Activated naive CD4-positive, alpha-beta T cell treated with anti-CD3 and anti-CD28 coated beads for 36 hours (primary cell): ENCODE measurements at regions not wholly inside any gene's neighbourhood (a gene's known extent, or its start where the extent isn't known, plus 50 kb on each side); places are given as distances from the start of the nearest gene placed in this dataset.

Source experiments
- CTCF ChIA-PET: fragments of 350-600 bp; sonication (Branson Sonifier 250); formaldehyde crosslinking; loops from one replicate; lab custom pipeline; 2021; ENCODE audit warnings: antibody characterized with exemption; lab: Charles Lee
- DNase-seq: peaks from one replicate; pipeline ENCODE4 v3.0.0-alpha.2; 2020
- H3K27ac Mint-ChIP-seq: one replicate; pipeline ENCODE4 v1.8.0; 2021; ENCODE audit warnings: mild to moderate bottlenecking, mixed read lengths
- H3K27me3 Mint-ChIP-seq: one replicate; pipeline ENCODE4 v1.8.0; 2021; ENCODE audit warnings: low read depth, mixed read lengths
- H3K36me3 Mint-ChIP-seq: one replicate; pipeline ENCODE4 v1.8.0; 2021; ENCODE audit warnings: low read depth, mixed read lengths
- H3K4me1 Mint-ChIP-seq: one replicate; pipeline ENCODE4 v1.8.0; 2021; ENCODE audit warnings: low read depth, mixed read lengths
- H3K4me3 Mint-ChIP-seq: one replicate; pipeline ENCODE4 v1.8.0; 2021; ENCODE audit warnings: mild to moderate bottlenecking, moderate library complexity, mixed read lengths
- H3K9me3 Mint-ChIP-seq: one replicate; pipeline ENCODE4 v1.8.0; 2021; ENCODE audit warnings: mixed read lengths
- intact Hi-C: fragments of 100-400 bp; cut with micrococcal nuclease; formaldehyde crosslinking; loops from one replicate; pipeline ENCODE4 v1.15.1; 2023

- DNase-seq: no peak
- no peak overlapping the region for H3K27ac Mint-ChIP-seq
- intact Hi-C loops: no loop called here
- H3K4me3 Mint-ChIP-seq: no peak overlapping the region
- no peaks in the 10 kb centered on the region for H3K4me1 Mint-ChIP-seq
- no peaks in the 10 kb centered on the region for H3K9me3 Mint-ChIP-seq
- CTCF ChIA-PET: no interaction called here
- H3K27me3 Mint-ChIP-seq: peaks cover 6% of the 10 kb centered on the region
- H3K36me3 Mint-ChIP-seq: no peaks in the 10 kb centered on the region
These were observed 273.4 kb upstream of the PLD5 start for GRCh38 chr1:242797856-242798255.

- intact Hi-C loops: no loop called here
- Mint-ChIP-seq H3K4me1 (no peaks in the 10 kb centered on the region), H3K27ac (no peak overlapping the region), H3K36me3 (no peaks in the 10 kb centered on the region), H3K27me3 (peaks cover 13% of the 10 kb centered on the region), H3K4me3 (no peak overlapping the region), H3K9me3 (peaks cover 1% of the 10 kb centered on the region)
- CTCF ChIA-PET: no interaction called here
- DNase-seq: no peak
These were observed 264.3 kb upstream of the PLD5 start for GRCh38 chr1:242788771-242789170.

GRCh38 chr1:242787968-242788367, 263.5 kb upstream of the PLD5 start:
- Mint-ChIP-seq H3K4me1 (no peaks in the 10 kb centered on the region), H3K9me3 (peaks cover 1% of the 10 kb centered on the region), H3K36me3 (no peaks in the 10 kb centered on the region), H3K27ac (no peak overlapping the region), H3K4me3 (no peak overlapping the region), H3K27me3 (peaks cover 14% of the 10 kb centered on the region)
- intact Hi-C loops: no loop called here
- CTCF ChIA-PET: no interaction called here
- no peak for DNase-seq

GRCh38 chr1:242784807-242785206, 260.3 kb upstream of the PLD5 start:
- no peak overlapping the region for H3K4me3 Mint-ChIP-seq
- no peak for DNase-seq
- no peaks in the 10 kb centered on the region for H3K4me1 Mint-ChIP-seq
- intact Hi-C loops: no loop called here
- CTCF ChIA-PET: no interaction called here
- H3K27me3 Mint-ChIP-seq: peaks cover 14% of the 10 kb centered on the region
- H3K9me3 Mint-ChIP-seq: no peaks in the 10 kb centered on the region
- H3K27ac Mint-ChIP-seq: no peak overlapping the region
- H3K36me3 Mint-ChIP-seq: no peaks in the 10 kb centered on the region

- no peak overlapping the region for H3K4me3 Mint-ChIP-seq
- no peaks in the 10 kb centered on the region for H3K9me3 Mint-ChIP-seq
- CTCF ChIA-PET: no interaction called here
- H3K27me3 Mint-ChIP-seq: peaks cover 10% of the 10 kb centered on the region
- intact Hi-C loops: no loop called here
- no peaks in the 10 kb centered on the region for H3K4me1 Mint-ChIP-seq
- no peak overlapping the region for H3K27ac Mint-ChIP-seq
- no peak for DNase-seq
- H3K36me3 Mint-ChIP-seq: no peaks in the 10 kb centered on the region
These were observed 259.6 kb upstream of the PLD5 start for GRCh38 chr1:242784084-242784483.

- Mint-ChIP-seq H3K27ac (no peak overlapping the region), H3K4me3 (no peak overlapping the region)
- intact Hi-C loops: no loop called here
These were observed 249.8 kb upstream of the PLD5 start for GRCh38 chr1:242774256-242774655.

GRCh38 chr1:242770366-242770765, 245.9 kb upstream of the PLD5 start:
- CTCF ChIA-PET: no interaction called here
- H3K27me3 Mint-ChIP-seq: no peaks in the 10 kb centered on the region
- no peak overlapping the region for H3K4me3 Mint-ChIP-seq
- H3K9me3 Mint-ChIP-seq: peaks cover 7% of the 10 kb centered on the region
- H3K36me3 Mint-ChIP-seq: no peaks in the 10 kb centered on the region
- DNase-seq: no peak
- no peaks in the 10 kb centered on the region for H3K4me1 Mint-ChIP-seq
- H3K27ac Mint-ChIP-seq: no peak overlapping the region
- intact Hi-C loops: no loop called here

More at GRCh38 chr1:242774256-242774655, 249.8 kb upstream of the PLD5 start:
- no peaks in the 10 kb centered on the region for H3K27me3 Mint-ChIP-seq
- DNase-seq: no peak
- no peaks in the 10 kb centered on the region for H3K36me3 Mint-ChIP-seq
- no peaks in the 10 kb centered on the region for H3K4me1 Mint-ChIP-seq
- CTCF ChIA-PET: no interaction called here
- no peaks in the 10 kb centered on the region for H3K9me3 Mint-ChIP-seq

- Mint-ChIP-seq H3K36me3 (no peaks in the 10 kb centered on the region), H3K9me3 (peaks cover 9% of the 10 kb centered on the region), H3K27ac (no peak overlapping the region), H3K4me1 (no peaks in the 10 kb centered on the region), H3K4me3 (no peak overlapping the region), H3K27me3 (no peaks in the 10 kb centered on the region)
- intact Hi-C loops: no loop called here
- no peak for DNase-seq
- CTCF ChIA-PET: interaction anchor here (0.5 kb wide), 1 partner anchor 97 kb away, joined by 3 read pairs; no protein-coding TSS in a partner anchor
These were observed 239.7 kb upstream of the PLD5 start for GRCh38 chr1:242764161-242764560.

- Mint-ChIP-seq H3K27me3 (peaks cover 5% of the 10 kb centered on the region), H3K9me3 (peaks cover 7% of the 10 kb centered on the region), H3K4me3 (no peak overlapping the region), H3K36me3 (no peaks in the 10 kb centered on the region), H3K27ac (no peak overlapping the region), H3K4me1 (no peaks in the 10 kb centered on the region)
- CTCF ChIA-PET: no interaction called here
- intact Hi-C loops: no loop called here
- DNase-seq: no peak
These were observed 237.1 kb upstream of the PLD5 start for GRCh38 chr1:242761556-242761955.

GRCh38 chr1:242754926-242755325, 230.4 kb upstream of the PLD5 start:
- H3K4me3 Mint-ChIP-seq: no peak overlapping the region
- CTCF ChIA-PET: no interaction called here
- no peak for DNase-seq
- H3K4me1 Mint-ChIP-seq: no peaks in the 10 kb centered on the region
- H3K9me3 Mint-ChIP-seq: no peaks in the 10 kb centered on the region
- no peaks in the 10 kb centered on the region for H3K36me3 Mint-ChIP-seq
- intact Hi-C loops: no loop called here
- H3K27ac Mint-ChIP-seq: no peak overlapping the region
- peaks cover 5% of the 10 kb centered on the region for H3K27me3 Mint-ChIP-seq

GRCh38 chr1:242754125-242754524, 229.6 kb upstream of the PLD5 start:
- CTCF ChIA-PET: no interaction called here
- Mint-ChIP-seq H3K4me3 (no peak overlapping the region), H3K27ac (no peak overlapping the region)

GRCh38 chr1:242747233-242747632, 222.7 kb upstream of the PLD5 start:
- Mint-ChIP-seq H3K9me3 (no peaks in the 10 kb centered on the region), H3K4me1 (no peaks in the 10 kb centered on the region), H3K27ac (no peak overlapping the region), H3K27me3 (no peaks in the 10 kb centered on the region), H3K4me3 (no peak overlapping the region), H3K36me3 (no peaks in the 10 kb centered on the region)
- no peak for DNase-seq
- intact Hi-C loops: no loop called here
- CTCF ChIA-PET: no interaction called here

More at GRCh38 chr1:242754125-242754524, 229.6 kb upstream of the PLD5 start:
- H3K9me3 Mint-ChIP-seq: no peaks in the 10 kb centered on the region
- peaks cover 5% of the 10 kb centered on the region for H3K27me3 Mint-ChIP-seq
- DNase-seq: no peak
- no peaks in the 10 kb centered on the region for H3K4me1 Mint-ChIP-seq
- H3K36me3 Mint-ChIP-seq: no peaks in the 10 kb centered on the region
- intact Hi-C loops: no loop called here

GRCh38 chr1:242745079-242745478, 220.6 kb upstream of the PLD5 start:
- Mint-ChIP-seq H3K36me3 (no peaks in the 10 kb centered on the region), H3K9me3 (peaks cover 6% of the 10 kb centered on the region), H3K27ac (no peak overlapping the region), H3K4me1 (no peaks in the 10 kb centered on the region), H3K27me3 (no peaks in the 10 kb centered on the region), H3K4me3 (no peak overlapping the region)
- intact Hi-C loops: no loop called here
- CTCF ChIA-PET: no interaction called here
- no peak for DNase-seq
